ENCODE measurements at regions not wholly inside any gene's neighbourhood (a gene's known extent, or its start where the extent isn't known, plus 50 kb on each side); places are given as distances from the start of the nearest gene placed in this dataset.

- Histone ChIP-seq H3K36me3 (ENCODE audit: control insufficient read depth, insufficient read depth, low read length) (no peaks in the 10 kb centered on the region), H3K4me2 (ENCODE audit: insufficient read depth, low read length) (peak overlapping the region; percentile 5; the same call in 1 of the 2 replicates), H3K9me1 (ENCODE audit: control insufficient read depth, insufficient read depth, low read length) (no peaks in the 10 kb centered on the region), H3K9me3 (replicated peaks; ENCODE audit: control insufficient read depth, insufficient read depth, low read depth, low read length) (no peaks in the 10 kb centered on the region), H3K9ac (ENCODE audit: insufficient read depth in 1 of 2, low read depth in 2 of 2, low read length in 2 of 2) (no peak overlapping the region), H3K27me3 (ENCODE audit: control insufficient read depth in 2 of 2, insufficient read depth in 2 of 2, low read length in 2 of 2) (peaks cover 6 to 32% of the 10 kb centered on the region in 2 experiments; a peak in 4 of 5 replicates), H3K4me3 (no peak overlapping the region), H3K27ac (ENCODE audit: extremely low read depth, low read depth, low read length) (no peak overlapping the region), H3K79me2 (ENCODE audit: control insufficient read depth, insufficient read depth, low read length) (no peaks in the 10 kb centered on the region), H4K20me1 (replicated peaks; ENCODE audit: control insufficient read depth, insufficient read depth, low read length) (no peaks in the 10 kb centered on the region; the same call in 1 of the 2 replicates), H3K4me1 (replicated peaks in 1 of 2; ENCODE audit: control insufficient read depth in 2 of 2, insufficient read depth in 2 of 2, low read length in 2 of 2) (peaks cover 0 to 8% of the 10 kb centered on the region in 2 experiments; a peak in 2 of 5 replicates), H2AFZ (ENCODE audit: low read depth, low read length) (0 out of 2 replicates have a peak overlapping the region, but pooled peaks have one; percentile 24)
- 0% methylated on average over 13 of the region's 15 CpGs for WGBS (ENCODE audit: insufficient coverage, low coverage, missing lambda C conversion rate)
- TF ChIP-seq FOXJ2 (tag; IDR thresholded peaks at IDR 0.05) (no peak), ZNF41 (CRISPR knock-in tag; conservative IDR thresholded peaks at IDR 0.05) (no peak), NR2C1 (IDR thresholded peaks at IDR 0.05) (no peak; the same call in 1 of the 2 replicates), NR2C1 (tag; IDR thresholded peaks at IDR 0.05) (peak; percentile 79), SPI1 (IDR thresholded peaks at IDR 0.05; ENCODE audit: borderline replicate concordance, low read depth, low read length) (peak; percentile 62; the same call in 1 of the 2 replicates), NFIX (CRISPR knock-in tag; IDR thresholded peaks at IDR 0.05; ENCODE audit: low read depth) (peak; percentile 46; the same call in 1 of the 2 replicates), NR2C2 (CRISPR knock-in tag; IDR thresholded peaks at IDR 0.05) (no peak), NR2C2 (tag; IDR thresholded peaks at IDR 0.05) (peak; percentile 88), NFIC (IDR thresholded peaks at IDR 0.05) (peak; percentile 93), ZNF830 (CRISPR knock-in tag; IDR thresholded peaks at IDR 0.05) (no peak), KDM4B (IDR thresholded peaks at IDR 0.05; ENCODE audit: borderline replicate concordance in 2 of 2, low read depth in 1 of 2) (no peak), RBM34 (IDR thresholded peaks at IDR 0.05; ENCODE audit: borderline replicate concordance, insufficient read depth, low read length) (no peak), ZNF696 (CRISPR knock-in tag; conservative IDR thresholded peaks at IDR 0.05) (no peak), TSHZ1 (CRISPR knock-in tag; IDR thresholded peaks at IDR 0.05) (no peak), KHSRP (IDR thresholded peaks at IDR 0.05) (no peak)
- peak in 2 of 4 experiments; percentile 12 to 16 for DNase-seq (ENCODE audit: extremely low read depth in 1 of 4, low spot score in 3 of 4)
- POLR2A ChIA-PET: no interaction called here
- ATAC-seq: no peak
- intact Hi-C loops (cut with micrococcal nuclease) (no loop called here), in situ Hi-C loops (cut with MboI) (no loop called here)
- BruUV-seq (replicated peaks): no TSS peak
- CTCF ChIA-PET (ENCODE audit: low intra/inter-chr PET ratio): no interaction called here
- FAIRE-seq: no peak
Observed at GRCh38 chr15:93179072-93179471, 90.1 kb upstream of the RGMA start.

Data from K562 (cell line).